MM.1S (cell line): ENCODE measurements at regions not wholly inside any gene's neighbourhood (a gene's known extent, or its start where the extent isn't known, plus 50 kb on each side); places are given as distances from the start of the nearest gene placed in this dataset.

ENCODE experiments used
- DNase-seq: peaks from one replicate; pipeline ENCODE4 v3.0.0-alpha.2; 2015
- H2AFZ ChIP-seq: fragments of 300-600 bp; sonication (generic); 2 replicates; pipeline ENCODE4 v1.6.0; 2016; ENCODE audit warnings: antibody characterized with exemption, low read length
- H3F3A ChIP-seq: fragments of 300-600 bp; sonication (generic); 2 replicates; pipeline ENCODE4 v1.6.1; 2016; ENCODE audit warnings: mild to moderate bottlenecking, antibody characterized with exemption, low read length, moderate library complexity, mixed read lengths; ENCODE audit not compliant: insufficient read depth
- H3K27ac ChIP-seq: fragments of 300-600 bp; sonication (generic); 2 replicates; pipeline ENCODE4 v1.5.1; 2016; ENCODE audit warnings: mild to moderate bottlenecking, low read length
- H3K27me3 ChIP-seq: fragments of 300-600 bp; sonication (generic); replicated peaks from 2 replicates; pipeline ENCODE4 v1.6.0; 2016; ENCODE audit warnings: low read length; ENCODE audit not compliant: insufficient read depth
- H3K36me3 ChIP-seq: fragments of 300-600 bp; sonication (generic); replicated peaks from 2 replicates; pipeline ENCODE4 v1.6.1; 2016; ENCODE audit warnings: mild to moderate bottlenecking, low read length, mixed read lengths; ENCODE audit not compliant: insufficient read depth
- H3K4me1 ChIP-seq: fragments of 300-600 bp; sonication (generic); 2 replicates; pipeline ENCODE4 v1.6.1; 2016; ENCODE audit warnings: low read length, mixed read lengths
- H3K4me2 ChIP-seq: fragments of 300-600 bp; sonication (generic); 2 replicates; pipeline ENCODE4 v1.6.0; 2016; ENCODE audit warnings: low read depth, low read length
- H3K4me3 ChIP-seq: fragments of 300-600 bp; sonication (generic); 2 replicates; pipeline ENCODE4 v1.5.1; 2016; ENCODE audit warnings: low read length, mixed read lengths
- H3K79me2 ChIP-seq: fragments of 300-600 bp; sonication (generic); 2 replicates; pipeline ENCODE4 v1.6.1; 2016; ENCODE audit warnings: mixed run types, low read length, mixed read lengths
- H3K9ac ChIP-seq: fragments of 300-600 bp; sonication (generic); 2 replicates; pipeline ENCODE4 v1.6.1; 2016; ENCODE audit warnings: low read length, mixed read lengths
- H3K9me2 ChIP-seq: fragments of 300-600 bp; sonication (generic); replicated peaks from 2 replicates; pipeline ENCODE4 v1.6.1; 2016; ENCODE audit warnings: mild to moderate bottlenecking, low read length, mixed read lengths; ENCODE audit not compliant: insufficient read depth
- H3K9me3 ChIP-seq: fragments of 300-600 bp; sonication (generic); replicated peaks from 2 replicates; pipeline ENCODE4 v1.6.1; 2016; ENCODE audit warnings: mild to moderate bottlenecking, low read length, mixed read lengths; ENCODE audit not compliant: insufficient read depth
- H4K20me1 ChIP-seq: fragments of 300-600 bp; sonication (generic); 2 replicates; pipeline ENCODE4 v1.6.1; 2016; ENCODE audit warnings: mild to moderate bottlenecking, low read length, moderate library complexity, mixed read lengths; ENCODE audit not compliant: insufficient read depth
- CTCF ChIP-seq: fragments of 300-600 bp; sonication (generic); IDR thresholded peaks from 2 replicates; pipeline ENCODE4 v1.5.1; 2016; ENCODE audit warnings: antibody characterized with exemption, low read length, mixed read lengths
- EZH2 ChIP-seq: fragments of 300-600 bp; sonication (generic); optimal IDR thresholded peaks from 2 replicates; pipeline ENCODE3; 2017; ENCODE audit warnings: low read depth, mild to moderate bottlenecking, antibody characterized with exemption, low read length, mixed read lengths
- EZH2phosphoT487 ChIP-seq: fragments of 300-600 bp; sonication (generic); IDR thresholded peaks from 2 replicates; pipeline ENCODE4 v1.6.1; 2018; ENCODE audit warnings: antibody characterized with exemption, low read length

- no peak overlapping the region for H3K4me2 ChIP-seq
- TF ChIP-seq EZH2phosphoT487 (no peak), EZH2 (no peak), CTCF (no peak)
- no peak overlapping the region for H3K4me3 ChIP-seq
- H3F3A ChIP-seq: no peaks in the 10 kb centered on the region
- no peaks in the 10 kb centered on the region for H3K4me1 ChIP-seq
- no peaks in the 10 kb centered on the region for H3K36me3 ChIP-seq
- H3K9ac ChIP-seq: no peak overlapping the region
- no peak for DNase-seq
- no peak overlapping the region for H3K27ac ChIP-seq
- H2AFZ ChIP-seq: no peak overlapping the region
- H3K27me3 ChIP-seq: no peaks in the 10 kb centered on the region
- H4K20me1 ChIP-seq: no peaks in the 10 kb centered on the region
- H3K79me2 ChIP-seq: no peaks in the 10 kb centered on the region
- H3K9me2 ChIP-seq: no peaks in the 10 kb centered on the region
- H3K9me3 ChIP-seq: no peaks in the 10 kb centered on the region
These were observed 148.7 kb downstream of the ACTL7B start for GRCh38 chr9:108707120-108707519.

- no peak for DNase-seq
- TF ChIP-seq CTCF: no peak
- TF ChIP-seq EZH2phosphoT487: no peak
These were observed 151.5 kb downstream of the ACTL7B start for GRCh38 chr9:108704156-108704852.

GRCh38 chr9:108703429-108703828 is 152.4 kb downstream of the ACTL7B start:
- Histone ChIP-seq H3K9me2 (no peaks in the 10 kb centered on the region), H3K4me3 (no peak overlapping the region), H3K9ac (no peak overlapping the region), H3F3A (no peaks in the 10 kb centered on the region), H3K4me1 (no peaks in the 10 kb centered on the region), H3K9me3 (no peaks in the 10 kb centered on the region), H3K4me2 (no peak overlapping the region), H2AFZ (no peak overlapping the region), H3K27me3 (no peaks in the 10 kb centered on the region), H3K79me2 (no peaks in the 10 kb centered on the region), H3K27ac (no peak overlapping the region), H3K36me3 (no peaks in the 10 kb centered on the region), H4K20me1 (no peaks in the 10 kb centered on the region)
- TF ChIP-seq EZH2 (no peak), EZH2phosphoT487 (no peak), CTCF (no peak)
- no peak for DNase-seq

More at GRCh38 chr9:108704156-108704852, 151.5 kb downstream of the ACTL7B start:
- H3K4me3 ChIP-seq: no peak overlapping the region
- H3K9me2 ChIP-seq: no peaks in the 10 kb centered on the region
- no peak overlapping the region for H2AFZ ChIP-seq
- H3K9me3 ChIP-seq: no peaks in the 10 kb centered on the region
- no peaks in the 10 kb centered on the region for H3K36me3 ChIP-seq
- no peak overlapping the region for H3K27ac ChIP-seq
- no peaks in the 10 kb centered on the region for H3K4me1 ChIP-seq
- H3K4me2 ChIP-seq: no peak overlapping the region
- no peaks in the 10 kb centered on the region for H3K27me3 ChIP-seq
- no peaks in the 10 kb centered on the region for H4K20me1 ChIP-seq
- H3K9ac ChIP-seq: no peak overlapping the region
- H3F3A ChIP-seq: no peaks in the 10 kb centered on the region
- H3K79me2 ChIP-seq: no peaks in the 10 kb centered on the region
